Mucosa of gallbladder (tissue), 1 donor: ENCODE measurements at regions not wholly inside any gene's neighbourhood (a gene's known extent, or its start where the extent isn't known, plus 50 kb on each side); places are given as distances from the start of the nearest gene placed in this dataset.
"Not testable (repeated sequence)": the region's sequence is repeated elsewhere in the genome, so short reads cannot be mapped to it uniquely, and the experiment has no call there.

Source experiments
- DNase-seq: peaks from one replicate; pipeline ENCODE4 v3.0.0-alpha.2; 2020; ENCODE audit warnings: low spot score
- donor health status: DM: no; HTN: no; CAD: no.

DNA sequence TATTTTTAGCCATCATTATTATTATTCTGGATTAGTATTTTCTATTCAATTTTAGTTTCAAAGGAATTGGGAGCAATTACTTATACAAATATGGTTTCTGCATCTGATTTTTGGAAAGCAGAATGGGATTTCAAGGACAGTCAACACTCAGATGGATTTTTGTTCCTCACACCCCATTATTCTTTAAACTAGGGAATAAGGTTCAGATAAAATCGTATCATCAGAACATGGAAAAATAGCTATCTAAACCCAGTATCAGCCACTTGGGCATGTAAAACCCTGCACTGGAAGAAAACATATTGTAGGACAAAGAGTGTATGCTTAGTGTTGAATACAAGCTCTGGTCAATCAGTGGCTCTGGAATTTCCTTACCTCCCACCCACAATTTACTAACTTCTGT, 452.5 kb downstream of the ZNF516 start:
- DNase-seq, result no peak

DNA sequence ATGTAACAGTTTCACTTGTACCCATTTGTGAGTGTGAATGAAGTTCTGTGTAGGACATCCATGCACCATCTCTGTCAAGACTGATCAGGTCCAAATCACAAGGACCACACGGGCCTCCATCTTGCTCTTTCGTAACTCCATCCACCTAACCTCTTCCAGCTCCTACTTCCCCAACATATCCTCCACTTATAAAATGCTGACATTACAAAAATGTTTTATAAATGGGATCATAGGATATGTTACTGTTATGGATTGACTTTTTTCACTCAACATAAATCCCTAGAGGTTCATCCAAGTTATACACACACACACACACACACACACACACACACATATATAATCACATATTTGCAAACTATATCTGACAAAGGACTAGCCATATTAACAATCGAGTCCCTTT, 476.8 kb downstream of the ZNF516 start:
- no peak for DNase-seq

DNA sequence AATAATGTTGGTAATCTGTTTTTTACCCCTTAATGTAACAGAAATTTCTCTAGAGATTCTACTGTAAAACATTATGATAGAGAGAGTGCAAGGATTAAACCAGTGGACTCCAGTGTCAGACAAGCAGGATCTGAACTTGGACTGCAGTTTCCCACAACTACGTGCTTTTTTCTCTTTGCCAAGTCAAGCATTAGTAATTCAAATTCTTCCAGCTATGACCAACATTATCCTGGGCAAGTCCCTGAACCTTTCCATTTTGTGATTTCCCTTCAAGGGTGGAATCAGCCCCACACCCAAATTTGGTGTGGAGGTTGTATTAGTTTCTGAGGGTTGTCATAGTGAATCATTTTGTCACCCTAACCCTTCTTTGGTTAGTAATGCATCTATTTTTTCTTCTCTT, 482.0 kb downstream of the ZNF516 start:
- DNase-seq, result no peak

DNA sequence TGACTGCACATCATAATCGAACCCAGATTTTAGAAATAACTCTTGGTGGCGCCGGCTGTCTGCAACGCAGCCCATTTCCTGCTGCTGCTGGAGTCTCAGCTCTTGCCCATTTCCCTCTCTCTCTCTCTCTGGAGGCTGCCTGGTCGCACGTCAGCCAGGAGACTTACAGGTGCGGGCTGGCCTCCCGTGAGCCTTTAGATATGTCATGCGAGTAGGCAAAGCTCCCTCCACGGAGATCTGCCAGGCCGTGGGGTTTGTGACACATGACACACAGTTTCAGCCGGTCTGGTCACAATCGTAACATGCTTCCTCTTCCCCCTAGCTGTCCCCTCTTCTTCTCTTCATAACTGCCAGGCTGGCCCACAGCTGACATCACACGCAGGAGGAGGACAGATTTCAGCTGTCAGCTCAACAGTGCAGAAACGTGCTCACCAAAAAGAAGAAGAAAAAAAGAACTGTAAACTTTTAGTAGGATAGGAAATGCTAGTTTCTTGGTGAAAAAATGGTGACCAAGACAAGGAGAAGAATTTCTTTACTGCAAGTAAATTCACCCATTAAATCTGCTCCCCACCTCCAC, 489.3 kb downstream of the ZNF516 start:
- no peak for DNase-seq

DNA sequence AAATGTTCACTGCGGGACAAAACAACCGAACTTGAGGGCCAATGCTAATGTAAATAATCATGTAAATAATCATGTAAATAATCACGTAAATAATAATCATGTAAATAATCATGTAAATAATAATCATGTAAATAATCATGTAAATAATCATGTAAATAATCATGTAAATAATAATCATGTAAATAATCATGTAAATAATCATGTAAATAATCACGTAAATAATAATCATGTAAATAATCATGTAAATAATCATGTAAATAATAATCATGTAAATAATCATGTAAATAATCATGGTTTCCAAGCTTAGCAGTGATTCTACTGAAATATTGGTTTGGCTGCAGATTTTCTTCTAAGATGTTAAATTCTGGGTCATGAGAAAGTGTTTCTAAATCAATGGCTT, 507.1 kb downstream of the ZNF516 start:
- not testable (repeated sequence) for DNase-seq

DNA sequence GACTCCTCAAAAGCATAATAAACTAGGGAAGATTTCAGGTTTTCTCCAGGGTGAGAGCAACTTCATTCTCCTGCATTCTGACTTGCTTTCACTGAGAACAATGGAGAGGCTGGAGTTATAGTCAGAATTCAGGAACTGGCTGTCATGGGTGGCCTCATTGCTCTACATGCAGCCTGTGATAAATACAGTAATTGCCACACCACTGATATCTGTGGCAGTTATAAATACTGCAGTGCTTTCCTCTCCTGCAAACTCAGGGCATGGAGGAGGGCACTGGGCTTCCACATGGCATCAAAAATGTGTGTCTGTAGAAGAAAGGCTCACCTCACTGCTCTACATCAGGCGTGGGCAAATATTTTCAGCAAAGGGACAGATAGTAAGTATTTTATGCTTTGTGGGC, 510.2 kb downstream of the ZNF516 start:
- DNase-seq, result no peak

DNA sequence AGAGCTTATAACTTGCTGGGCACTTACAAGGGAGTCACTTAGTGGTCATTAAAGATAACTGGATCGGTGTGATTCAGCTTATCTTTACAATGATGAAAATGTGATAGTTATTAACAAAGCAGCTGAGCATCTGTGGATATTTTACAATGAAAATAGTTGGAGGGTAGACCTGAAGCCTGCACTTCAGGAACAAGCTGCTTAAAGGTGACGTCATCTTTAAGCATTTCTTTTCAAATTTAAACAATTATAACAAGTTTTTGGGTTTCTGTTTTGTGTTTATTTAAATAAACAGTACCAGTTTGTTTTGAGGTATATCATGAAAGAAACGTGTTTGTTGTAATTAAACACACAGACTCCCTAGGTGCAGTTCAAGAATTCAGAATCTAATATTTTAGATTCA, 513.9 kb downstream of the ZNF516 start:
- DNase-seq, result no peak

DNA sequence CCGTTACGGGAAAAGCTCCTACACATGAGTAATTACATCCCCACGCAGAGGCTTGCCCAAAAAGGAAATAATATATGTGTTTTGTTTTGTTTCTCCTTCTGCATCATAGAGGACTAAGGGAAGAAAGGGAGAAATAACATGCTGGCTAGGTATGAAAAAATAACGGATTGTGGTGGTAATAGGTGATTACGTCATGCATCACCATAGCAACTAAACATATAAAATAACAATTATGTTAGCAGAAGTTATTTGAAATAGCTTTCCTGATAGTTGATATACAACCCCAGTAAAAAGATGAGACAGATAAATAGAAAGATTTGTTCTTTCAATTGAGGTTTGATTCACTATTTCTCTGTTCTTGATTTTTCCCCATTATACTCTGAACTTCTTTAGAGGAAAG, 518.0 kb downstream of the ZNF516 start:
- DNase-seq, result no peak

DNA sequence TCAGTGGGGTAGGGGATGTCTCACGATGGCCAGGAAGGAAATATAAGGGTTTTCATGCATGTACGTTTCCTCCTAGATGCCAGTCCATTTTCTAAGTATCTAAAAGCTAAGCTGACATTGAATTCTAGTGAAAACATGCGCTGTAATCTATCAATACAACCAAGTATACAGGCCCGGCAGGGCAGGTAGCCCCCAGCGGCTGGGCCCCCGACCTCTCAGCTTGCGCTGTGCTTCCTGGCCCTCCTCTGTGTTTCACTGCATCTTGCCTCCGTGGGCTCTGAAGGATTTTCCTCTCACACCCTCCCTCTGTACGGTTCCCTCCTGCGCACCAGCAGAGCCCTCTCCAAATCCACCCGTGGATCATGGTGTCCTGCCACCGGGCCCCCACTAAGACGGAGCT, 524.8 kb downstream of the ZNF516 start:
- no peak for DNase-seq

DNA sequence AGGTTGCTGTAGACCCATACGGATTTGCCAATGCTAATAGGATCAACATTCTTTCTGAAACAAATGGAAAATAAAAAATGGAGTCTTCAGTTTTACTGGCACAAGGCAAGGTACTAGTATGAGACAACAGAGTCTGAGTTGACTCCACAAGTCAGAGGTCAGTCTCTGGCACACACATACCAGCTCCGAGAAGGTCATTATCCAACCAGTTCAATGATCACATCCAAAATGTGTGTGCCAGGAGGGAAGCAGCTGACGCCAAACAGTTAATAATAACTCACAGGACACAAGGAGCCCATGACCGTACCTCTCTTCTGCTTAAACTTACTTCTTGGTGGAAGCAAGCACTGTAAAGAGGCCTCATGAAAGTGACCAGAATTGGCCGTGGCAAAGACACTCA, 528.6 kb downstream of the ZNF516 start:
- DNase-seq, result no peak

DNA sequence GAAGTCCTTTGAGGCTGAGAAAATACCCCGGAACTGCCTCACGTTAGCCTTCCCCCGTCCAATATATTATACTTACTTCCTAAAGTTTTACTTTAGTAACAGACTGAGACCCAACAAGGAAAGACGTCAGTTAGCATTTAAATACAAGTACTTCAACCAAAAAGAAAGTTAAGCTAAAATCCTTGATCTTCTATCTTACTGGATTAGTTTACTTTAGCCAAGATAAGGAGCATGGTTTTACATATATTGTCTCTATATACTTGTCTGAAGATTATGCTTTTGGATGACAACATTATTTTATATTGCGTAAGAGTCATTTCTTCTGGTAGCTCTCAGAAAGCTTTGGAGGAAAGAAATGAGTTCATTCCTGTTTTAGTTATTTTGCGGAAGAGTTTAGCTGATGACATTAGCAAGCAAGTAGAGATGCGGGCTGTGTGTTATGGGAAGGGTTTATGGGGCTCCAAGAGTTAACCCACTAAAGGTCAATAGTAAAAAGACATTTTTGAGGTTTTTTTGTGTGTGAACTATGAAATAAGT, 532.9 kb downstream of the ZNF516 start:
- no peak for DNase-seq

DNA sequence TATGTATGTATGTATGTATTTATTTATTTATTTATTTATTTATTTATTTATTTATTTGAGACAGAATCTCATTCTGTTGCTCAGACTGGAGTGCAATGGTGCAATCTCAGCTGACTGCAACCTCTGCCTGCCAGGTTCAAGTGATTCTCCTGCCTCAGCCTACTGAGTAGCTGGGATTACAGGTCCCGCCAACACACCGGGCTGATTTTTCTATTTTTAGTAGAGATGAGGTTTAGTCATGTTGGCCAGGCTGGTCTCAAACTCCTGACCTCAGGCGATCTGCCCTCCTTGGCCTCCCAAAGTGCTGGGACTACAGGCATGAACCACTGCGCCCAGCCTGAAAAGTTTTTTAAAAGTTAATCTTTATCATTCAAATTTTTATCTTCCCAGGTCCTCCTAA, 532.9 kb upstream of the SMIM21 start:
- DNase-seq, result not testable (repeated sequence)

DNA sequence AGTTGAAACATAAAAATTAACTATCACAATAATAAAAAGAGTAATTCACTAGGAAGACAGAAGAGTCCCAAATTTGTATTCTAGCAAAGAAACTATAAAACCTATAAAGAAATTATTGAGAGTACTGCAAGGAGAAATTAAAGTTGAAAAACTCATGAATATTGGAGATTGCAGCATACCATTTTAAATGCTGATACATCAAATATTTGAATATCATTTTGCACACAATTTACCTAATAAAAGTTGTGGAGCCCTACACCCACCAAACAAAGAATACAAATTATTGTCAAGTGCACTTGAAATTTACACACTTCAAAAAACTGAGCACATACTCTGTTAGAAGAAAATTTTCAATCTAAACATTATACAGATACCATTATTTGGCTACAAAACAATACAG, 531.6 kb upstream of the SMIM21 start:
- no peak for DNase-seq

DNA sequence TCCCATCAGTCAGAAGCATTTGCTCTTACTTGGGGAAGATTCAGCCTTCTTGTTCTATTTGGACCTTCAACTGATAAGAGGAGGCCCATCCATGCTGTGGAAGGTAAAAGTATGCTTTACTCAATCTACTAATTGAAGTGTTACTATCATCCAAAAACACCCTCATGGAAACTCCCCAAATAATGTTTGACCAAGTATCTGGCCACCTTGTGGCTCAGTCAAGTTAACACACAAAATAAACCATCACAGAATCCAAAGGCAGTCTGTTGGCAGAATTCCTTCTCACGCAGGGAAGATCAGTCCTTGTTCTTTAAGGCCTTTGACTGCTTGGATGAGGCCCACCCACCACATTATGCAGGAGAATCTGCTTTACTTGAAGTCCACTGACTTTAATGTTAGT, 531.2 kb upstream of the SMIM21 start:
- DNase-seq, result no peak

DNA sequence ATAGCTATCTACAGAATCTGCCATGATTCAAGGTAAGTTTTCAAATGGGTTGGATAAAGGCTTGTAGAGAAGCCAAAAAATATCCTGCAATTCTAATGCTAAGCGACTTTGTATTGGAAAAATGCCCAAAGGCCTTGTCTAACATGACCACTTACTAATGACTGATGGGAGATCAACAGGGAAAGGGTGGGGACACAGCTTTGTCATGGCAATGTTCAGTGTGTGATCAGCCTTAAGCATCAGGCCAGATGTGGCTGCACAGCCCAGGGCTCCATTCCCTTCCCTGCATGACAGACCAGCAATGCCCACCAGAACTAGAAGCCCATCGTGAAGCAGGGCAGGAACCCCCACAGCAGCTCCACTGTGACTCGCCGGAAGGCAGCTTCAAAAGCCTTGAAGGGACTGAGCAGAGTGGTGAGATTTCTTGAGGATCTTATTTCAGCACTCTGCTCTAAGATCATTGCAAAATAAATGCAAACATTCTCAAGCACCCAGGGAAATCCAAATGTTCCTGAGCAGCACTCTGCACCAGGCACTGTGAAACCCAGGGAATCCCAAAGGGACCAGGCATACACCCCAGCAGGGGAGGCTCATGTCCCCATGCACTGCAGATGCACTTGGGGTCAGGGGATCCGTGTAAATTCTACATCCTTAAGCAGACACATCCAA, 517.9 kb upstream of the SMIM21 start:
- DNase-seq, result no peak

DNA sequence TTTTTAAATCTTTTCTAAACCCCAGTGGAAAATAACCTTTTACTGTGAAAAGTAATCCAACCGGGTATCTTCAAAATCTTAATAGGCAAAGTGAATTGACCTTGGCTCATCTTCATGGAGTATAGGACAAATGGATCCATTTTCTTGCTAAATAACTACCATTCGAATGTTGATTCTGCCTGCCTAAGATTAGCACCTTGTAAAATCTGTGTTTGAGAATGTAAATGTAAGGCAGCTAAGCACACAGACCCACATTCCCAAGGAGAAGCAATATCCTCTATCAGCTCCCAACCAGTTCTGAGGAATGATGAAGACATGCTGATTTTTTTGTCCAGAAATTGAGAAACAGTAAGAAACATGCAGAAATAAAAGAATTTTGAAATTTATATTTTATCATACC, 509.8 kb upstream of the SMIM21 start:
- no peak for DNase-seq

DNA sequence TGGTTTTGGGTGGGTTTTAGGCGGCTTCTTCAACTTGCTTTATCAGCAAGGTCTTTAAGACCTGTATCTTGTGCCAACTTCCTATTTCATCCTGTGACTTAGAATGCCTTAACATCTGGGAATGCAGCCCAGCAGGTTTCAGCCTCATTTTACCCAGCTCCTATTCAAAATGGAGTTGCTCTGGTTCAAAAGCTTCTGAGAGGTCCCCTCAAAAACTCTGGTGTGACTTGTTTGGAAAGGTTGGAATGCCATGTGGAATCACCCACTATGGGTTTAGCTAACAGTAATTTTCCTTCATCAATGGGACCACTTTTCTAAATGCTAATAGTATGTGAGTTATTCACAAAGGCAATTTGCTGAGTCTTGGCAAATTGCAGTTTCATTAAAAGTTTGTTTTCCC, 509.4 kb upstream of the SMIM21 start:
- DNase-seq, result no peak

DNA sequence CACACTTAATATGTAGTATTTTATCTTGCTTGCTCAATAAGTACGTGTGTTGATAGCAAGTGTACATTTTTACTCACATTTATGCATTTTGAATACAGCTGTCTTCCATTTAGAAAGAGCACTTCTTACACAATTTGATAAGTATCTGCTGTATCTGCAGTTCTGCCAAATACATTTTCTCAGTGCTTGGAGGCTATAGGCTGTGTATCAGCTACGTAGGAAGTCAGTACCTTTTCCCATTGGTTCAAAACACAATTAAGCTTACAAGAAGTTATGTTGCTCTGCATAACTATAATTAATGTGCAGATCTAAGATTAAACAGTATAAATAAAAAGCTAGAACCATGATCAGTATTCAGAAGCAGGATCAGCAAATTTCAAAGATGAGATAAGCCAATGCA, 503.6 kb upstream of the SMIM21 start:
- DNase-seq, result no peak

DNA sequence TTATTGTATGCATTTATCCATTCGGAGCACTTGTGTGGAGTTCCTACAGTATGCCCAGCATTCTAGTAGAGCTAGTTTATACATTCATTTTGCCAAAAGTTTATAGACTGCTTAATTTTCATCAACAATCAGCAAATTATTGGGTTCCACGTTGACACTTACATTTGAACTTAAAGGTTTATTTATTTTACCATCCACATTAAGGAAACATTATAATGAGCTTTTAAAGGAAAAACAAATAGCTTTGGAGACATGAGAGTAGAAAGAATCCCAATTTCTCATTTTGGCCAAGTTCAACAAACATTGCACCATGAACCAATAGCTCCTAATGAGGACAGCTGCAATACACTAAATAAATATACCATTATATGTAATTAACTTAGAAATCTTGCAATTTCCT, 501.2 kb upstream of the SMIM21 start:
- DNase-seq, result no peak

DNA sequence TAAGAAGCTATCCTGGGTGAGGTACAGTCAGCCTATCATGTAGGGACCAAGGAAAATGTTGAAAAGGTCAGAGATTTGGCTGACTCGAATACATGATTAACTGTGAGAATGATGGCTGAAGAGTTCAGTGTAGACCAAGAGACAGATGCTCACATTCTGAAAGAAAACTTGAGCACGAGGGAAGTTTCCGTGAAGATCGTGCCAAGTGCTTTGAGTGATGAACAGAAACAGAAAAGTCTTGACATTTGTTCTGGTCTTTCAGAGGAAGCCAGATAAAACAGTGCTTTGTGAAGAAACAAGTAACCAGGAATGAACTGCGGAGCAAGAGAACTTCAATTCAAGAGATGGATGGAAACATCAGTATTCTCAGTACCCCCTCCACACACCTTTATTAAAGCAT, 500.3 kb upstream of the SMIM21 start:
- no peak for DNase-seq

DNA sequence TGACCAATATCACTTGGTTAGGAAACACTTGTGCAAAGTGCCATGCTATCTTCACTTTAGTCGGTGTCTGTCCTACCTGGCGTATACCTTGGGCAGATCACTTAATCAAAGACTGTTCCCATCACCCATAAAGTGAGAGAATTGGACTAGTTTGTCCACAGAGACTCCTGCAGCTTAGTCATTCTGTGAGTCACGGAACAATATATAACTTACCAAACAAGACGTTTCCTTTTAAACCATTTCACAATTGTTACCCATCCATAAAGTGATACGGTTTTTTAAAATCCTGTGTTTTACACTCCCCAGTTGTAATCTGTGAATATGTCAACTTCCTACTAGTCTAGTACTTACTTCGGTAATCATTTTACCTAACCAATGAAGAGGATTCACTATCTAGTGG, 499.3 kb upstream of the SMIM21 start:
- DNase-seq, result no peak

DNA sequence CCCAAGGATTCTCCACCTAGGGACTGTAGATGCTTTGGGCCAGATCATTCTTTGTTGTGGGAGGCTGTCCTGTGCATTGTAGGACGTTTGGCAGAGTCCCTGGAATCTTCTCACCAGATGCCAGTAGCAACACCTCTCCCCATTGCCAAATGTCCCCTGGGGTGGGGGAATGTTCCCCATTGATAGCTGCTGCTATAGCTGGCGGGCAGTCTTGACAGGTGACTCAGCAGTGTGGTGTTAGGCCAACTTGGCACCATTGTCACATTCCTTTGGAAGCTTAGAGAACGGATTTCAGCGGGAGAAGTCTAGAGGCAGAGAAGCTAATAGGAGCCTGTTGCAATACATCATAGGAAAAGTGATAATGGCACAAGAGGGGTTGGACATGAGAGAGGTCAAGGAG, 495.7 kb upstream of the SMIM21 start:
- peak; percentile 44 for DNase-seq

DNA sequence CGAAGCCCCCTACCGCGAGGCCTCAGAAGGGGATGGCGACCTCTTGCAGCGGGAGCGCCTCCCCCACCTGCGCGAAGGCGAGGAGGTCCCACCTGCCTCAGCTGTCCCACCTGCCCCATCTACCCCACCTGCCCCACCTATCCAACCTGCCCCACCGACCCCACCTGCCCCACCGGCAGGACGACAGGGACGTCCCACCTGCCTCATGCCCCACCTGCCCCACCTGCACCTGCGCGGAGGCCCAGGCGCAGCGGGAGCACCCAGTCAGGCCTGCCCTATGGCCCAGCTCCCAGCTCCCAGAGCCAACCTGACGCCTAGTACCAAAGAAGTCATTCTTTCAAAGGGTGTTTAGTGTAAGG, 489.1 kb upstream of the SMIM21 start:
- DNase-seq, result no peak
